H1 (cell line): ENCODE measurements at regions not wholly inside any gene's neighbourhood (a gene's known extent, or its start where the extent isn't known, plus 50 kb on each side); places are given as distances from the start of the nearest gene placed in this dataset.

Source experiments
- CTCF ChIA-PET: fragments of 300-600 bp; sonication (Branson Sonifier 250); formaldehyde crosslinking; loops from one replicate; lab custom pipeline; 2021; ENCODE audit not compliant: partially characterized antibody; lab: Charles Lee
- POLR2A ChIA-PET: fragments of 300-600 bp; sonication (Branson Sonifier 250); formaldehyde crosslinking; loops from one replicate; lab custom pipeline; 2021; ENCODE audit warnings: inconsistent platforms; ENCODE audit not compliant: partially characterized antibody; lab: Charles Lee
- DNase-seq, 2 experiments: peaks; one replicate each; pipeline versions ENCODE4 v3.0.0 to v3.0.0-alpha.2; 2010 to 2022; ENCODE audit warnings: low spot score in 2 of 2, low read depth in 1 of 2, mixed read lengths in 1 of 2
- FAIRE-seq: peaks from 2 replicates; lab custom pipeline; 2011; peaks lifted over from hg19 to GRCh38; lab: Jason Lieb, UNC
- H2AFZ ChIP-seq: 2 replicates; pipeline ENCODE4 v1.8.1; 2012; ENCODE audit warnings: low read length, inconsistent platforms
- H2AK5ac ChIP-seq: 2 replicates; pipeline ENCODE4 v1.6.1; 2013; ENCODE audit warnings: low read depth, low read length
- H2BK120ac ChIP-seq: replicated peaks from 2 replicates; pipeline ENCODE3; 2013; ENCODE audit warnings: low read depth, low read length, inconsistent platforms
- H2BK12ac ChIP-seq: 2 replicates; pipeline ENCODE4 v1.6.1; 2013; ENCODE audit warnings: low read depth, low read length
- H2BK15ac ChIP-seq: 2 replicates; pipeline ENCODE4 v1.6.1; 2013; ENCODE audit warnings: low read length
- H2BK20ac ChIP-seq: 2 replicates; pipeline ENCODE4 v1.6.1; 2013; ENCODE audit warnings: low read length
- H2BK5ac ChIP-seq: 2 replicates; pipeline ENCODE4 v1.6.1; 2013; ENCODE audit warnings: low read depth, low read length
- H3K14ac ChIP-seq: 2 replicates; pipeline ENCODE4 v1.6.1; 2013; ENCODE audit warnings: inconsistent platforms; ENCODE audit not compliant: insufficient read length
- H3K18ac ChIP-seq: 2 replicates; pipeline ENCODE4 v1.6.1; 2013; ENCODE audit warnings: low read length; ENCODE audit errors: extremely low read depth
- H3K23ac ChIP-seq: 2 replicates; pipeline ENCODE4 v1.6.1; 2013; ENCODE audit warnings: inconsistent platforms; ENCODE audit not compliant: insufficient read length
- H3K23me2 ChIP-seq: 2 replicates; pipeline ENCODE4 v1.6.1; 2013; ENCODE audit warnings: low read depth, low read length
- H3K27ac ChIP-seq: 2 replicates; pipeline ENCODE4 v1.6.1; 2011; ENCODE audit warnings: low read depth, low read length, inconsistent platforms
- H3K27me3 ChIP-seq, 4 experiments: replicated peaks in 1 of 4; 1 replicate in 1 of 4; 2 replicates in 3 of 4; pipeline versions ENCODE4 v1.6.1 to v1.8.1; 2011 to 2013; ENCODE audit warnings: low read length in 3 of 4, mild to moderate bottlenecking in 3 of 4, inconsistent platforms in 2 of 4, mixed read lengths in 2 of 4, moderate library complexity in 1 of 4; ENCODE audit not compliant: control insufficient read depth in 3 of 4, insufficient read depth in 3 of 4; ENCODE audit errors: extremely low read depth in 1 of 4
- H3K36me3 ChIP-seq, 4 experiments: 2 replicates each; pipeline versions ENCODE4 v1.6.1 to v1.8.1; 2011 to 2013; ENCODE audit warnings: mild to moderate bottlenecking in 4 of 4, low read length in 3 of 4, moderate library complexity in 2 of 4, control low read depth in 1 of 4, inconsistent platforms in 1 of 4; ENCODE audit not compliant: insufficient read depth in 4 of 4, control insufficient read depth in 2 of 4
- H3K4ac ChIP-seq: replicated peaks from 2 replicates; pipeline ENCODE3; 2013; ENCODE audit warnings: low read length, low read depth, mixed read lengths, inconsistent platforms; ENCODE audit not compliant: insufficient read length
- H3K4me1 ChIP-seq, 4 experiments: replicated peaks in 1 of 4; 1 replicate in 1 of 4; 2 replicates in 3 of 4; pipeline versions ENCODE4 v1.6.1 to v1.8.1; 2011 to 2013; ENCODE audit warnings: low read length in 3 of 4, inconsistent platforms in 2 of 4, mixed read lengths in 1 of 4; ENCODE audit not compliant: insufficient read depth in 4 of 4, control insufficient read depth in 3 of 4
- H3K4me2 ChIP-seq, 2 experiments: 2 replicates each; pipeline versions ENCODE4 v1.6.1 to v1.8.1; 2011 to 2013; ENCODE audit warnings: low read depth in 2 of 2, low read length in 2 of 2, control low read depth in 1 of 2, inconsistent platforms in 1 of 2, mild to moderate bottlenecking in 1 of 2; ENCODE audit not compliant: insufficient read depth in 1 of 2
- H3K4me3 ChIP-seq, 4 experiments: fragments of 200-600, 300-600 bp in 1 of 4; sonication (generic), shearing (Covaris generic), sonication (Bioruptor Twin) in 1 of 4; 2 replicates each; pipeline versions ENCODE4 v1.5.1 to v1.8.1; 2011 to 2016; ENCODE audit warnings: low read length in 4 of 4, low read depth in 3 of 4, control low read depth in 2 of 4, inconsistent platforms in 2 of 4, mild to moderate bottlenecking in 2 of 4, mixed read lengths in 1 of 4, moderate library complexity in 1 of 4; ENCODE audit not compliant: insufficient read depth in 2 of 4; ENCODE audit errors: extremely low read depth in 1 of 4
- H3K56ac ChIP-seq: replicated peaks from 2 replicates; pipeline ENCODE3; 2013; ENCODE audit warnings: low read depth, mild to moderate bottlenecking, mixed read lengths, low read length, inconsistent platforms; ENCODE audit not compliant: insufficient read length
- H3K79me1 ChIP-seq: 2 replicates; pipeline ENCODE4 v1.6.1; 2013; ENCODE audit warnings: low read depth, low read length, control low read depth
- H3K79me2 ChIP-seq, 2 experiments: 2 replicates each; pipeline versions ENCODE4 v1.6.1 to v1.8.1; 2012 to 2013; ENCODE audit warnings: low read length in 2 of 2, mild to moderate bottlenecking in 2 of 2, inconsistent platforms in 1 of 2; ENCODE audit not compliant: insufficient read depth in 2 of 2, control insufficient read depth in 1 of 2
- H3K9ac ChIP-seq, 4 experiments: replicated peaks in 1 of 4; 1 replicate in 1 of 4; 2 replicates in 3 of 4; pipeline versions ENCODE4 v1.6.1 to v1.8.1; 2011 to 2013; ENCODE audit warnings: low read depth in 3 of 4, low read length in 3 of 4, control low read depth in 2 of 4, mild to moderate bottlenecking in 2 of 4, moderate library complexity in 2 of 4, inconsistent platforms in 1 of 4; ENCODE audit errors: extremely low read depth in 1 of 4
- H3K9me3 ChIP-seq, 2 experiments: 2 replicates each; pipeline versions ENCODE4 v1.6.1 to v1.8.1; 2012 to 2013; ENCODE audit warnings: mild to moderate bottlenecking in 2 of 2, moderate library complexity in 2 of 2, control low read depth in 1 of 2, inconsistent platforms in 1 of 2, low read depth in 1 of 2, low read length in 1 of 2, mixed read lengths in 1 of 2; ENCODE audit not compliant: insufficient read depth in 2 of 2
- H4K20me1 ChIP-seq, 2 experiments: replicated peaks in 1 of 2; 2 replicates each; pipeline versions ENCODE3 to v1.8.1; 2011 to 2013; ENCODE audit warnings: inconsistent platforms in 2 of 2, low read length in 2 of 2, mild to moderate bottlenecking in 1 of 2; ENCODE audit not compliant: insufficient read depth in 2 of 2, control insufficient read depth in 1 of 2
- H4K5ac ChIP-seq: 2 replicates; pipeline ENCODE4 v1.6.1; 2013; ENCODE audit warnings: low read length, low read depth, mixed read lengths, inconsistent platforms; ENCODE audit not compliant: insufficient read length
- H4K8ac ChIP-seq: 2 replicates; pipeline ENCODE4 v1.8.0; 2013; ENCODE audit warnings: mild to moderate bottlenecking, moderate library complexity, low read length, inconsistent platforms; ENCODE audit not compliant: insufficient read depth; ENCODE audit errors: extremely low read depth
- H4K91ac ChIP-seq: replicated peaks from 2 replicates; pipeline ENCODE3; 2013; ENCODE audit warnings: low read length, mixed read lengths, inconsistent platforms; ENCODE audit not compliant: insufficient read length
- CREB1 ChIP-seq: IDR thresholded peaks from 2 replicates; pipeline ENCODE4 v1.6.1; 2012; ENCODE audit warnings: inconsistent platforms
- KDM5A ChIP-seq: fragments of 200-600 bp; IDR thresholded peaks from 2 replicates; pipeline ENCODE4 v1.7.1; 2012; ENCODE audit warnings: mild to moderate bottlenecking, low read length, inconsistent platforms, mixed read lengths
- POU5F1 ChIP-seq: IDR thresholded peaks from 2 replicates; pipeline ENCODE4 v1.6.1; 2011; ENCODE audit warnings: low read depth, mild to moderate bottlenecking, low read length, moderate library complexity
- RXRA ChIP-seq: IDR thresholded peaks from 2 replicates; pipeline ENCODE4 v1.6.1; 2011; ENCODE audit warnings: low read depth, mild to moderate bottlenecking, low read length, moderate library complexity; ENCODE audit not compliant: insufficient read depth
- TAF7 ChIP-seq: optimal IDR thresholded peaks from 2 replicates; pipeline ENCODE3; 2011; ENCODE audit warnings: low read depth, mild to moderate bottlenecking, inconsistent platforms, low read length, moderate library complexity, borderline replicate concordance
- YY1 ChIP-seq: IDR thresholded peaks from 2 replicates; pipeline ENCODE4 v1.6.1; 2011; ENCODE audit warnings: low read depth, mild to moderate bottlenecking, low read length
- WGBS, 2 experiments: shearing (Covaris generic) in 1 of 2; methylation state at CpG; one replicate each; pipeline versions ENCODE4 v1.1.6 to v1.1.7; 2013 to 2015; ENCODE audit warnings: low lambda C conversion rate in 2 of 2, mixed read lengths in 2 of 2, inconsistent platforms in 1 of 2, low coverage in 1 of 2, missing lambda C conversion rate in 1 of 2; ENCODE audit not compliant: insufficient replicate concordance in 2 of 2, insufficient coverage in 1 of 2, insufficient read length in 1 of 2; ENCODE audit errors: extremely low coverage in 1 of 2, missing lambda C conversion rate in 1 of 2; 5-methylcytosine and 5-hydroxymethylcytosine counted together

DNA sequence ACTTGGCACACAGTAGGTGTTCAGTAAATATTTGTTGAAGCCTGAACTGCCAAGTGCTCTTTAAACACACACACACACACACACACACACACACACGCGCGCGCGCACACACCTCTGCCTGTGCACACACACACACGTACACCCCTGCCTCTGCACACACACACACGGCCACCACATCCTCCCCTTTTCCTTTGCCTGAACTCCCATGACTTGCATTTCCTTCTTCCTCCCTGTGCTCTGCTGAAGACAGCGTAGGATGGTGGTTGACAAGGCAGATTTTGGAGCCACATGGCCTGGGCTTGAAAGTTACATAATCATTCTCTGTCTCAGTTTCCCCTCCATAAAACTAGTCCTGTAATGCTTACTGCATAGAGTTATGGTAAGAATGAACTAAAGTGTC, 712.3 kb downstream of the PTPRU start:
- no peaks in the 10 kb centered on the region; a peak in 1 of 7 replicates for H3K27me3 ChIP-seq
- no peaks in the 10 kb centered on the region for H3K36me3 ChIP-seq
- peak overlapping the region; percentile 1; the same call in 1 of the 2 replicates for H2BK15ac ChIP-seq
- no peak overlapping the region for H2BK120ac ChIP-seq
- H3K18ac ChIP-seq, result no peak overlapping the region
- H4K20me1 ChIP-seq, result no peaks in the 10 kb centered on the region
- H4K8ac ChIP-seq, result no peak overlapping the region
- H3K79me1 ChIP-seq, result no peaks in the 10 kb centered on the region
- no peaks in the 10 kb centered on the region for H3K79me2 ChIP-seq
- no peak overlapping the region for H2AK5ac ChIP-seq
- H3K56ac ChIP-seq, result no peak overlapping the region
- no peak overlapping the region for H4K5ac ChIP-seq
- no peaks in the 10 kb centered on the region for H3K9me3 ChIP-seq
- H3K4me2 ChIP-seq, result no peak overlapping the region
- H3K4me3 ChIP-seq, result no peak overlapping the region
- DNase-seq (no peak), FAIRE-seq (no peak)
- no peak overlapping the region for H3K27ac ChIP-seq
- ChIA-PET CTCF (no interaction called here), POLR2A (no interaction called here)
- H2BK5ac ChIP-seq, result peak overlapping the region; percentile 75; the same call in 1 of the 2 replicates
- H3K23ac ChIP-seq, result no peak overlapping the region
- no peak overlapping the region for H4K91ac ChIP-seq
- 93% methylated on average over 8 of the region's 8 CpGs; no CpG with 5 or more reads in 1 of the 2 experiments for WGBS, 2 experiments
- no peak overlapping the region for H2AFZ ChIP-seq
- H3K9ac ChIP-seq, result no peak overlapping the region
- peaks cover 2 to 14% (median 9%) of the 10 kb centered on the region in 4 experiments; a peak in 6 of 7 replicates for H3K4me1 ChIP-seq
- peak overlapping the region; percentile 2; the same call in 1 of the 2 replicates for H2BK12ac ChIP-seq
- H2BK20ac ChIP-seq, result peak overlapping the region; percentile 68; the same call in 1 of the 2 replicates
- H3K23me2 ChIP-seq, result no peaks in the 10 kb centered on the region
- H3K14ac ChIP-seq, result no peak overlapping the region
- H3K4ac ChIP-seq, result peak overlapping the region; percentile 59
- no peak for TF ChIP-seq CREB1
- TF ChIP-seq TAF7, result no peak
- TF ChIP-seq RXRA, result no peak
- TF ChIP-seq KDM5A, result no peak
- no peak for TF ChIP-seq YY1
- TF ChIP-seq POU5F1, result no peak
- TF ChIP-seq, all 59 proteins: peak for 0
